Stimulated activated CD8-positive, alpha-beta memory T cell treated with anti-CD3 and anti-CD28 coated beads, Interleukin-15, amount 100 ng/mL, for 48 hours (primary cell): ENCODE measurements at regions not wholly inside any gene's neighbourhood (a gene's known extent, or its start where the extent isn't known, plus 50 kb on each side); places are given as distances from the start of the nearest gene placed in this dataset.
"Not testable (repeated sequence)": the region's sequence is repeated elsewhere in the genome, so short reads cannot be mapped to it uniquely, and the experiment has no call there.

Experiments
- DNase-seq, 2 donors: peaks; one replicate each; pipeline ENCODE4 v3.0.0-alpha.2; 2020; ENCODE audit warnings: low read depth in 2 of 2

GRCh38 chr9:129545876-129546275 lies 75.0 kb downstream of the C9orf50 start:
- not testable (repeated sequence) for DNase-seq

- DNase-seq, result no peak
Observed at GRCh38 chr9:129544761-129545160, 76.1 kb downstream of the C9orf50 start.

- no peak for DNase-seq
Observed at GRCh38 chr9:129542741-129543140, 78.2 kb downstream of the C9orf50 start.

- DNase-seq, result no peak
Observed at GRCh38 chr9:129541270-129541669, 79.6 kb downstream of the C9orf50 start.

- DNase-seq, result no peak
Observed at GRCh38 chr9:129539446-129539845, 81.5 kb downstream of the C9orf50 start.

GRCh38 chr9:129531860-129532402 lies 89.0 kb downstream of the C9orf50 start:
- DNase-seq, result peak in 1 of 2 donors; percentile 4

- not testable (repeated sequence) for DNase-seq
Observed at GRCh38 chr9:129527955-129528354, 92.9 kb downstream of the C9orf50 start.

- DNase-seq, result no peak
Observed at GRCh38 chr9:129525656-129526196, 95.2 kb downstream of the C9orf50 start.

GRCh38 chr9:129524582-129525270 lies 96.2 kb downstream of the C9orf50 start:
- no peak for DNase-seq

GRCh38 chr9:129523943-129524581 lies 96.8 kb downstream of the C9orf50 start:
- no peak for DNase-seq

- DNase-seq, result no peak
Observed at GRCh38 chr9:129522351-129522750, 98.5 kb downstream of the C9orf50 start.

- no peak for DNase-seq
Observed at GRCh38 chr9:129520082-129520481, 100.8 kb downstream of the C9orf50 start.

GRCh38 chr9:129518074-129518473 lies 102.8 kb downstream of the C9orf50 start:
- DNase-seq, result no peak

- no peak for DNase-seq
Observed at GRCh38 chr9:129517006-129517405, 103.9 kb downstream of the C9orf50 start.

- DNase-seq, result no peak
Observed at GRCh38 chr9:129514891-129515290, 106.0 kb downstream of the C9orf50 start.

- no peak for DNase-seq
Observed at GRCh38 chr9:129514497-129514867, 106.4 kb downstream of the C9orf50 start.

- DNase-seq, result no peak
Observed at GRCh38 chr9:129513856-129514496, 106.9 kb downstream of the C9orf50 start.

GRCh38 chr9:129513282-129513681 lies 107.6 kb downstream of the C9orf50 start:
- no peak for DNase-seq

- no peak for DNase-seq
Observed at GRCh38 chr9:129511285-129511900, 109.5 kb downstream of the C9orf50 start.

- DNase-seq, result no peak
Observed at GRCh38 chr9:129509533-129509928, 111.4 kb downstream of the C9orf50 start.

GRCh38 chr9:129507805-129508204 lies 113.1 kb downstream of the C9orf50 start:
- DNase-seq, result no peak

GRCh38 chr9:129506892-129507291 lies 114.0 kb downstream of the C9orf50 start:
- DNase-seq, result no peak
